ENCODE measurements at regions not wholly inside any gene's neighbourhood (a gene's known extent, or its start where the extent isn't known, plus 50 kb on each side); places are given as distances from the start of the nearest gene placed in this dataset.

DNA sequence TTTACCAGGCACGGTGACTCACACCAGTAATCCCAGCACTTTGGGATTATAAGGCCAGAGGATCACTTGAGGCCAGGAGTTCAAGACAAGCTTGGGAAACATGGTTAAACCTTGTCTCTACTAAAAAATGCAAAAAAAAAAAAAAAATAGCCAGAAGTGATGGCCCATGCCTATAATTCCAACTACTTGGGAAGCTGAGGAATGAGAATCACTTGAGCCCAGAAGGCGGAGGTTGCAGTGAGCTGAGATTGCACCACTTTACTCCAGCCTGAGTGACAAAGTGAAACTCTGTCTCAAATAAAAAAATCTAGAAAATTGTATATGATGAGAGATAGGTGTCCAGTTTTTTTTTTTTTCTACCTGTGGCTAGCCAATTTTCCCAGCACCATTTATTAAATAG is 578.2 kb downstream of the ANKRD7 start:
- no peaks in the 10 kb centered on the region for H3K4me1 ChIP-seq (ENCODE audit: low read length)
- no peak overlapping the region for H3K4me2 ChIP-seq (ENCODE audit: low read length)
- no peaks in the 10 kb centered on the region for H3K36me3 ChIP-seq (replicated peaks; ENCODE audit: low read depth, low read length)
- no peak overlapping the region for H2AFZ ChIP-seq (ENCODE audit: low read depth, low read length)
- no peak overlapping the region for H3K27ac ChIP-seq (ENCODE audit: low read length)
- TF ChIP-seq EZH2phosphoT487 (IDR thresholded peaks at IDR 0.05; ENCODE audit: low read depth): no peak
- TF ChIP-seq, protein P1, sequence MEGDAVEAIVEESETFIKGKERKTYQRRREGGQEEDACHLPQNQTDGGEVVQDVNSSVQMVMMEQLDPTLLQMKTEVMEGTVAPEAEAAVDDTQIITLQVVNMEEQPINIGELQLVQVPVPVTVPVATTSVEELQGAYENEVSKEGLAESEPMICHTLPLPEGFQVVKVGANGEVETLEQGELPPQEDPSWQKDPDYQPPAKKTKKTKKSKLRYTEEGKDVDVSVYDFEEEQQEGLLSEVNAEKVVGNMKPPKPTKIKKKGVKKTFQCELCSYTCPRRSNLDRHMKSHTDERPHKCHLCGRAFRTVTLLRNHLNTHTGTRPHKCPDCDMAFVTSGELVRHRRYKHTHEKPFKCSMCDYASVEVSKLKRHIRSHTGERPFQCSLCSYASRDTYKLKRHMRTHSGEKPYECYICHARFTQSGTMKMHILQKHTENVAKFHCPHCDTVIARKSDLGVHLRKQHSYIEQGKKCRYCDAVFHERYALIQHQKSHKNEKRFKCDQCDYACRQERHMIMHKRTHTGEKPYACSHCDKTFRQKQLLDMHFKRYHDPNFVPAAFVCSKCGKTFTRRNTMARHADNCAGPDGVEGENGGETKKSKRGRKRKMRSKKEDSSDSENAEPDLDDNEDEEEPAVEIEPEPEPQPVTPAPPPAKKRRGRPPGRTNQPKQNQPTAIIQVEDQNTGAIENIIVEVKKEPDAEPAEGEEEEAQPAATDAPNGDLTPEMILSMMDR (IDR thresholded peaks at IDR 0.05; ENCODE audit: low read depth, low read length): no peak
- no peaks in the 10 kb centered on the region for H3K27me3 ChIP-seq (ENCODE audit: low read depth, low read length)
- H4K20me1 ChIP-seq (ENCODE audit: insufficient read depth, low read length): no peaks in the 10 kb centered on the region
- no peak overlapping the region for H3K4me3 ChIP-seq (ENCODE audit: low read length)
- H3K79me2 ChIP-seq (ENCODE audit: low read length): no peaks in the 10 kb centered on the region
- H3K9me3 ChIP-seq (ENCODE audit: insufficient read depth, low read length): no peaks in the 10 kb centered on the region
- H3K9ac ChIP-seq (ENCODE audit: low read length): no peak overlapping the region

DNA sequence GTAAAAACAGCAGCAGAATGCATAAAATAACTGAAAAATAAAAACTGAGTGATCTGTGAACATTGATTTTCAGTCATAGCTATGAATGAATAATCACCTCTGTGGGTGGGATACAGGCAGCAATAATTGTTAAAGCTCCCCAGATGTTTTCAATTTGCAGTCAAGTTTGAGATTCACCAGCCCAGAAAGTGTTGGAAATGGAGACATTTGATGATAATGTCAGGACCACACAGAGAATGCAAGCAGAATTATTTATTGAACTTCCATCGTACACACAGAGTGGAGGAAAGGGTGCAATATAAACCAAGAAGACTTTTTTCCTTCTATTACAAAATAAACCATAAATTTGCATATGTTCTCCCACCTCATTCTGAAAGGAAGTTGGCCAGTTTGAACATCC is 601.7 kb downstream of the ANKRD7 start:
- Histone ChIP-seq H4K20me1 (ENCODE audit: insufficient read depth, low read length) (no peaks in the 10 kb centered on the region), H3K4me1 (ENCODE audit: low read length) (no peaks in the 10 kb centered on the region), H2AFZ (ENCODE audit: low read depth, low read length) (no peak overlapping the region), H3K4me3 (ENCODE audit: low read length) (no peak overlapping the region), H3K9ac (ENCODE audit: low read length) (no peak overlapping the region), H3K79me2 (ENCODE audit: low read length) (no peaks in the 10 kb centered on the region), H3K9me3 (ENCODE audit: insufficient read depth, low read length) (no peaks in the 10 kb centered on the region), H3K27ac (ENCODE audit: low read length) (no peak overlapping the region), H3K36me3 (replicated peaks; ENCODE audit: low read depth, low read length) (no peaks in the 10 kb centered on the region), H3K27me3 (ENCODE audit: low read depth, low read length) (no peaks in the 10 kb centered on the region), H3K4me2 (ENCODE audit: low read length) (no peak overlapping the region)
- TF ChIP-seq EZH2phosphoT487 (IDR thresholded peaks at IDR 0.05; ENCODE audit: low read depth): no peak
- TF ChIP-seq, protein P1 (IDR thresholded peaks at IDR 0.05; ENCODE audit: low read depth, low read length): no peak

GRCh38 chr7:118836933-118837332 is 612.4 kb downstream of the ANKRD7 start:
- H3K9me3 ChIP-seq (ENCODE audit: insufficient read depth, low read length): peaks cover 7% of the 10 kb centered on the region; the same call in 1 of the 2 replicates
- peak overlapping the region; percentile 18 for H3K4me2 ChIP-seq (ENCODE audit: low read length)
- H3K4me1 ChIP-seq (ENCODE audit: low read length): peaks cover 19% of the 10 kb centered on the region
- H3K36me3 ChIP-seq (replicated peaks; ENCODE audit: low read depth, low read length): peaks cover 2% of the 10 kb centered on the region
- no peaks in the 10 kb centered on the region for H3K79me2 ChIP-seq (ENCODE audit: low read length)
- TF ChIP-seq EZH2phosphoT487 (IDR thresholded peaks at IDR 0.05; ENCODE audit: low read depth): no peak
- TF ChIP-seq, protein P1 (IDR thresholded peaks at IDR 0.05; ENCODE audit: low read depth, low read length): no peak
- H3K4me3 ChIP-seq (ENCODE audit: low read length): no peak overlapping the region
- H2AFZ ChIP-seq (ENCODE audit: low read depth, low read length): no peak overlapping the region
- H4K20me1 ChIP-seq (ENCODE audit: insufficient read depth, low read length): no peaks in the 10 kb centered on the region
- no peak overlapping the region for H3K9ac ChIP-seq (ENCODE audit: low read length)
- H3K27me3 ChIP-seq (ENCODE audit: low read depth, low read length): no peaks in the 10 kb centered on the region
- peak overlapping the region; percentile 45; the same call in 1 of the 2 replicates for H3K27ac ChIP-seq (ENCODE audit: low read length)

DNA sequence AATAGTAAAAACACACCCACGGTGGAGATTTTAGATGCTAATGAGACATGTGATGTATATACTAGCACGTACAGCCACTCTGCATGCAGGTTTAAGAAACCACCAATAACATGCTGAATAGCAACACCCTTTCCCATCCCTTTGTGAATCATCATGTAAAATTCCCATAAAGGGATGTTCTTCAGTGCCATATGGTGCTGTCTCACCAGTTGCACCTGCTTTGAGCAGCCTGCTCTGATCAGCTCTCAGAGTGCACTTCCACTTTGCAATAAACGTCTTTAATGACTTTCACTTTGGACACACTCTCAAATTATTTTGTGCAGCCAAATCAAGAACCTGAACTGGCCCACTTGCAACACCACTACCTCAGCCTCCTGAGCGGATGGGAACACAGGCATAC is 615.0 kb downstream of the ANKRD7 start:
- Histone ChIP-seq H3K4me2 (ENCODE audit: low read length) (peak overlapping the region; percentile 42), H3K36me3 (replicated peaks; ENCODE audit: low read depth, low read length) (no peaks in the 10 kb centered on the region), H3K9ac (ENCODE audit: low read length) (no peak overlapping the region), H3K27me3 (ENCODE audit: low read depth, low read length) (no peaks in the 10 kb centered on the region), H3K9me3 (ENCODE audit: insufficient read depth, low read length) (no peaks in the 10 kb centered on the region), H3K4me1 (ENCODE audit: low read length) (peaks cover 19% of the 10 kb centered on the region), H2AFZ (ENCODE audit: low read depth, low read length) (no peak overlapping the region), H3K79me2 (ENCODE audit: low read length) (no peaks in the 10 kb centered on the region), H3K4me3 (ENCODE audit: low read length) (peak overlapping the region; percentile 37), H4K20me1 (ENCODE audit: insufficient read depth, low read length) (no peaks in the 10 kb centered on the region), H3K27ac (ENCODE audit: low read length) (no peak overlapping the region)
- TF ChIP-seq, protein P1 (IDR thresholded peaks at IDR 0.05; ENCODE audit: low read depth, low read length): no peak
- no peak for TF ChIP-seq EZH2phosphoT487 (IDR thresholded peaks at IDR 0.05; ENCODE audit: low read depth)

Measured in OCI-LY3 (cell line).